ENCODE measurements at regions not wholly inside any gene's neighbourhood (a gene's known extent, or its start where the extent isn't known, plus 50 kb on each side); places are given as distances from the start of the nearest gene placed in this dataset.

DNA sequence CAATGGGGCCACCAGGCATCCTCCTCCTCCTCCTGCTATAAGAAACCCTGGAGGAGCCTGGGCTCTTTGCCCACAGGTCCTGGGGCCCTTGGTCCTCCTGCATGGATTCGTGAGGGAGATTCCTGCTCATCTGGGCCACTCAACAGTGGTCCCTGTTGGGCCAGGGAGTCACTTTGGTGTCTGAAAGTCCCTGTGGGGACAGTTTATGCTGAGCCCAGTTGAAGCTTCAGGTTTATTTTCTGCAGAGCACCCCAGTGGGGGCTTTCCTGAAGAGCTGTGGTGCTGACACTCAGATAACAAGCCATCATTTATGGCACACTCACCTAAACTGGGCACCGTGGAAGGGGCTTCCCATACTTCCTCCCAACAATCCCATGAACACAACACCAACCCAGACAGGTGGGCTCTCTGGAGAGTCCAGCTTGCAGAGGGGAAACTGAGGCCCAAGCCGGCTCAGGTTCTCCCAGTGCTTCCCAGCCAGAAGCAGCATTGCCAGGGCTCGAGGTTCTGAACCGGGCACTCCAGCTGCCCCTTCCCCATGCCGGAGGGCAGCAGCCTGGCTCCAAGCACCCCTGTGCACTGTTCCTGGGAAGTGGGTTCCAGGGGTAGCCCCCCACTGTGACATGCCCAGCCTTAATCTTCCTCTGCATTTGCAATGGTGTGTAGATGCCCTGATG is 91.3 kb downstream of the MYEOV start:
- TF ChIP-seq, protein P1, sequence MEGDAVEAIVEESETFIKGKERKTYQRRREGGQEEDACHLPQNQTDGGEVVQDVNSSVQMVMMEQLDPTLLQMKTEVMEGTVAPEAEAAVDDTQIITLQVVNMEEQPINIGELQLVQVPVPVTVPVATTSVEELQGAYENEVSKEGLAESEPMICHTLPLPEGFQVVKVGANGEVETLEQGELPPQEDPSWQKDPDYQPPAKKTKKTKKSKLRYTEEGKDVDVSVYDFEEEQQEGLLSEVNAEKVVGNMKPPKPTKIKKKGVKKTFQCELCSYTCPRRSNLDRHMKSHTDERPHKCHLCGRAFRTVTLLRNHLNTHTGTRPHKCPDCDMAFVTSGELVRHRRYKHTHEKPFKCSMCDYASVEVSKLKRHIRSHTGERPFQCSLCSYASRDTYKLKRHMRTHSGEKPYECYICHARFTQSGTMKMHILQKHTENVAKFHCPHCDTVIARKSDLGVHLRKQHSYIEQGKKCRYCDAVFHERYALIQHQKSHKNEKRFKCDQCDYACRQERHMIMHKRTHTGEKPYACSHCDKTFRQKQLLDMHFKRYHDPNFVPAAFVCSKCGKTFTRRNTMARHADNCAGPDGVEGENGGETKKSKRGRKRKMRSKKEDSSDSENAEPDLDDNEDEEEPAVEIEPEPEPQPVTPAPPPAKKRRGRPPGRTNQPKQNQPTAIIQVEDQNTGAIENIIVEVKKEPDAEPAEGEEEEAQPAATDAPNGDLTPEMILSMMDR (IDR thresholded peaks at IDR 0.05) = no peak
- no peak for TF ChIP-seq EZH2 (IDR thresholded peaks at IDR 0.05)
